ENCODE measurements at regions not wholly inside any gene's neighbourhood (a gene's known extent, or its start where the extent isn't known, plus 50 kb on each side); places are given as distances from the start of the nearest gene placed in this dataset.

- no peaks in the 10 kb centered on the region for H3F3A ChIP-seq (ENCODE audit: control insufficient read depth, insufficient read depth)
- H4K20me1 ChIP-seq (ENCODE audit: control insufficient read depth, insufficient read depth, low read depth, low read length): no peaks in the 10 kb centered on the region
- no peaks in the 10 kb centered on the region for H3K27me3 ChIP-seq (ENCODE audit: control insufficient read depth, low read length)
- H3K9me3 ChIP-seq (ENCODE audit: control insufficient read depth, insufficient read depth, low read length): no peaks in the 10 kb centered on the region
- H3K36me3 ChIP-seq (ENCODE audit: control insufficient read depth, low read length): no peaks in the 10 kb centered on the region
- no peaks in the 10 kb centered on the region for H3K9me2 ChIP-seq (replicated peaks; ENCODE audit: control insufficient read depth, low read length)
- no peak overlapping the region for H3K27ac ChIP-seq (ENCODE audit: low read depth, low read length)
- TF ChIP-seq EZH2phosphoT487 (IDR thresholded peaks at IDR 0.05; ENCODE audit: borderline replicate concordance, low read length) (no peak), CTCF (IDR thresholded peaks at IDR 0.05; ENCODE audit: low read depth, low read length, poor library complexity, severe bottlenecking) (no peak)
- H3K4me3 ChIP-seq (ENCODE audit: low read length): no peak overlapping the region
- H3K79me2 ChIP-seq (ENCODE audit: control insufficient read depth, low read length): no peaks in the 10 kb centered on the region
- no peaks in the 10 kb centered on the region for H3K4me1 ChIP-seq (ENCODE audit: control insufficient read depth, low read length)
- H3K4me2 ChIP-seq (ENCODE audit: low read length): no peak overlapping the region
These were observed 228.2 kb downstream of the PCDH20 start for GRCh38 chr13:61187471-61187870.

GRCh38 chr13:61183670-61184069, 232.0 kb downstream of the PCDH20 start:
- no peaks in the 10 kb centered on the region for H3K79me2 ChIP-seq (ENCODE audit: control insufficient read depth, low read length)
- no peaks in the 10 kb centered on the region for H3K36me3 ChIP-seq (ENCODE audit: control insufficient read depth, low read length)
- no peak overlapping the region for H3K27ac ChIP-seq (ENCODE audit: low read depth, low read length)
- no peak overlapping the region for H3K4me3 ChIP-seq (ENCODE audit: low read length)
- no peaks in the 10 kb centered on the region for H3K27me3 ChIP-seq (ENCODE audit: control insufficient read depth, low read length)
- no peaks in the 10 kb centered on the region for H3K9me3 ChIP-seq (ENCODE audit: control insufficient read depth, insufficient read depth, low read length)
- no peaks in the 10 kb centered on the region for H3K9me2 ChIP-seq (replicated peaks; ENCODE audit: control insufficient read depth, low read length)
- H4K20me1 ChIP-seq (ENCODE audit: control insufficient read depth, insufficient read depth, low read depth, low read length): no peaks in the 10 kb centered on the region
- H3K4me2 ChIP-seq (ENCODE audit: low read length): no peak overlapping the region
- H3F3A ChIP-seq (ENCODE audit: control insufficient read depth, insufficient read depth): no peaks in the 10 kb centered on the region
- no peaks in the 10 kb centered on the region for H3K4me1 ChIP-seq (ENCODE audit: control insufficient read depth, low read length)
- TF ChIP-seq CTCF (IDR thresholded peaks at IDR 0.05; ENCODE audit: low read depth, low read length, poor library complexity, severe bottlenecking) (no peak), EZH2phosphoT487 (IDR thresholded peaks at IDR 0.05; ENCODE audit: borderline replicate concordance, low read length) (no peak)

- no peak overlapping the region for H3K27ac ChIP-seq (ENCODE audit: low read depth, low read length)
- TF ChIP-seq CTCF (IDR thresholded peaks at IDR 0.05; ENCODE audit: low read depth, low read length, poor library complexity, severe bottlenecking) (no peak), EZH2phosphoT487 (IDR thresholded peaks at IDR 0.05; ENCODE audit: borderline replicate concordance, low read length) (no peak)
- H3K9me2 ChIP-seq (replicated peaks; ENCODE audit: control insufficient read depth, low read length): no peaks in the 10 kb centered on the region
- H3K9me3 ChIP-seq (ENCODE audit: control insufficient read depth, insufficient read depth, low read length): no peaks in the 10 kb centered on the region
- H3K27me3 ChIP-seq (ENCODE audit: control insufficient read depth, low read length): no peaks in the 10 kb centered on the region
- no peaks in the 10 kb centered on the region for H3K4me1 ChIP-seq (ENCODE audit: control insufficient read depth, low read length)
- H3K79me2 ChIP-seq (ENCODE audit: control insufficient read depth, low read length): no peaks in the 10 kb centered on the region
- no peaks in the 10 kb centered on the region for H4K20me1 ChIP-seq (ENCODE audit: control insufficient read depth, insufficient read depth, low read depth, low read length)
- no peak overlapping the region for H3K4me3 ChIP-seq (ENCODE audit: low read length)
- no peaks in the 10 kb centered on the region for H3K36me3 ChIP-seq (ENCODE audit: control insufficient read depth, low read length)
- no peak overlapping the region for H3K4me2 ChIP-seq (ENCODE audit: low read length)
- no peaks in the 10 kb centered on the region for H3F3A ChIP-seq (ENCODE audit: control insufficient read depth, insufficient read depth)
These were observed 235.4 kb downstream of the PCDH20 start for GRCh38 chr13:61180234-61180633.

- H4K20me1 ChIP-seq (ENCODE audit: control insufficient read depth, insufficient read depth, low read depth, low read length): no peaks in the 10 kb centered on the region
- H3K36me3 ChIP-seq (ENCODE audit: control insufficient read depth, low read length): no peaks in the 10 kb centered on the region
- H3K9me3 ChIP-seq (ENCODE audit: control insufficient read depth, insufficient read depth, low read length): no peaks in the 10 kb centered on the region
- no peaks in the 10 kb centered on the region for H3K4me1 ChIP-seq (ENCODE audit: control insufficient read depth, low read length)
- TF ChIP-seq EZH2phosphoT487 (IDR thresholded peaks at IDR 0.05; ENCODE audit: borderline replicate concordance, low read length) (no peak), CTCF (IDR thresholded peaks at IDR 0.05; ENCODE audit: low read depth, low read length, poor library complexity, severe bottlenecking) (no peak)
- no peaks in the 10 kb centered on the region for H3K79me2 ChIP-seq (ENCODE audit: control insufficient read depth, low read length)
- H3F3A ChIP-seq (ENCODE audit: control insufficient read depth, insufficient read depth): no peaks in the 10 kb centered on the region
- no peaks in the 10 kb centered on the region for H3K27me3 ChIP-seq (ENCODE audit: control insufficient read depth, low read length)
- H3K4me3 ChIP-seq (ENCODE audit: low read length): no peak overlapping the region
- no peaks in the 10 kb centered on the region for H3K9me2 ChIP-seq (replicated peaks; ENCODE audit: control insufficient read depth, low read length)
- H3K4me2 ChIP-seq (ENCODE audit: low read length): no peak overlapping the region
- H3K27ac ChIP-seq (ENCODE audit: low read depth, low read length): no peak overlapping the region
These were observed 235.9 kb downstream of the PCDH20 start for GRCh38 chr13:61179741-61180140.

Measured in DOHH2 (cell line).